K562 (cell line): ENCODE measurements at regions not wholly inside any gene's neighbourhood (a gene's known extent, or its start where the extent isn't known, plus 50 kb on each side); places are given as distances from the start of the nearest gene placed in this dataset.

Experiments
- CBFA2T3 ChIP-seq: fragments of 450-650 bp; IDR thresholded peaks from 2 replicates; pipeline ENCODE4 v1.6.1; 2017
- CEBPB ChIP-seq: fragments of 450-650 bp; IDR thresholded peaks from 2 replicates; pipeline ENCODE4 v1.6.1; 2016; ENCODE audit warnings: missing genetic modification characterization, missing compliant biosample characterization
- EP300 ChIP-seq: IDR thresholded peaks from 2 replicates; pipeline ENCODE4 v1.6.1; 2012; ENCODE audit warnings: low read length, improper control_type of control experiment
- HNRNPUL1 ChIP-seq: fragments of 200-400 bp; formaldehyde crosslinking; IDR thresholded peaks from 2 replicates; pipeline ENCODE4 v1.6.1; 2017; ENCODE audit warnings: low read length
- L3MBTL2 ChIP-seq: fragments of 450-650 bp; IDR thresholded peaks from 2 replicates; pipeline ENCODE4 v1.6.1; 2016; ENCODE audit warnings: mild to moderate bottlenecking, moderate library complexity
- NCOA2 ChIP-seq, 2 experiments: fragments of 450-650 bp; IDR thresholded peaks; 2 replicates each; pipeline ENCODE4 v1.6.1; 2018; ENCODE audit warnings: mild to moderate bottlenecking in 2 of 2, moderate library complexity in 1 of 2; ENCODE audit not compliant: partially characterized antibody in 2 of 2
- SRSF9 ChIP-seq: fragments of 200-400 bp; formaldehyde crosslinking; IDR thresholded peaks from 2 replicates; pipeline ENCODE4 v1.6.1; 2017; ENCODE audit warnings: low read depth, low read length, borderline replicate concordance
- YY1 ChIP-seq, 3 experiments: IDR thresholded peaks; 2 replicates each; pipeline ENCODE4 v1.6.1; 2011; ENCODE audit warnings: low read length in 2 of 3, mild to moderate bottlenecking in 2 of 3, moderate library complexity in 2 of 3, borderline replicate concordance in 1 of 3, control low read depth in 1 of 3, low read depth in 1 of 3; ENCODE audit not compliant: insufficient read depth in 3 of 3, insufficient replicate concordance in 2 of 3, control insufficient read depth in 1 of 3, insufficient read length in 1 of 3; ENCODE audit errors: extremely low read depth in 1 of 3
- ZFP30 ChIP-seq: fragments of 250-450 bp; sonication (Bioruptor Pico); IDR thresholded peaks from 2 replicates; pipeline ENCODE4 v1.8.0; 2022; ENCODE audit warnings: moderate library complexity, mild to moderate bottlenecking, inconsistent platforms, borderline replicate concordance
- ZNF785 ChIP-seq: fragments of 250-450 bp; sonication (Bioruptor Pico); IDR thresholded peaks from 2 replicates; pipeline ENCODE4 v1.4.0; 2020; ENCODE audit warnings: mild to moderate bottlenecking
- TF ChIP-seq, protein P1 (sequence below), 3 experiments: IDR thresholded peaks in 2 of 3; conservative IDR thresholded peaks in 1 of 3; 2 replicates each; pipeline ENCODE4 v1.5.1; 2011 to 2012; ENCODE audit warnings: low read length in 3 of 3, mild to moderate bottlenecking in 3 of 3, control low read depth in 2 of 3, improper control_type of control experiment in 1 of 3, inconsistent platforms in 1 of 3, low read depth in 1 of 3, mixed read lengths in 1 of 3, moderate library complexity in 1 of 3; ENCODE audit not compliant: insufficient read depth in 2 of 3
- TF ChIP-seq, protein P2 (sequence below): fragments of 250-450 bp; sonication (Bioruptor Pico); IDR thresholded peaks from 2 replicates; pipeline ENCODE4 v1.8.0; 2021; ENCODE audit warnings: mild to moderate bottlenecking, moderate library complexity

DNA sequence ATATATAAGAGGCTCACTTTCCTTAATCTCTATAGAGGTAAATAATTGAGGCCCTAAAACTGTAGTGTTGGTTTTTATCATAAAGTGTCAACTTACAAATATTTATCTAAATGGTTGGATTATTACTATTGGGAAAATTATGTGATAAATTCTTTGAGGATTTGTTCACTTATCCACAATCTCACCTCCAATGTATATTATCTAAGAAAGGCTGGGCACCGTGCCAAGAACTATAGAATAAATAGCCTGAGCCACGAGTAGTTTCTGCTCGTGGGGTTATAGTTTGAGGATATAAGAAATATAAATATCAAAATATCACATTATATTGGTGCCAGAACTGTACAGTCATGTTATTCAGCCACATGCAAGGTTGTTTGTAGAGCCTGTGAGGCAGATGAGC lies 177.9 kb downstream of the VEGFC start:
- TF ChIP-seq CBFA2T3 = no peak
- no peak for TF ChIP-seq YY1 (IDR thresholded peaks at IDR 0.05; ENCODE audit: borderline replicate concordance in 1 of 3, control insufficient read depth in 1 of 3, extremely low read depth in 1 of 3, insufficient read depth in 3 of 3, insufficient read length in 1 of 3, insufficient replicate concordance in 2 of 3, low read depth in 1 of 3, low read length in 2 of 3)
- no peak for TF ChIP-seq NCOA2 (IDR thresholded peaks at IDR 0.05; ENCODE audit: partially characterized antibody in 2 of 2)
- TF ChIP-seq ZNF785 = no peak
- TF ChIP-seq ZFP30 = no peak
- no peak for TF ChIP-seq SRSF9
- no peak for TF ChIP-seq CEBPB (tag)
- TF ChIP-seq EP300 = no peak
- TF ChIP-seq, protein P1, sequence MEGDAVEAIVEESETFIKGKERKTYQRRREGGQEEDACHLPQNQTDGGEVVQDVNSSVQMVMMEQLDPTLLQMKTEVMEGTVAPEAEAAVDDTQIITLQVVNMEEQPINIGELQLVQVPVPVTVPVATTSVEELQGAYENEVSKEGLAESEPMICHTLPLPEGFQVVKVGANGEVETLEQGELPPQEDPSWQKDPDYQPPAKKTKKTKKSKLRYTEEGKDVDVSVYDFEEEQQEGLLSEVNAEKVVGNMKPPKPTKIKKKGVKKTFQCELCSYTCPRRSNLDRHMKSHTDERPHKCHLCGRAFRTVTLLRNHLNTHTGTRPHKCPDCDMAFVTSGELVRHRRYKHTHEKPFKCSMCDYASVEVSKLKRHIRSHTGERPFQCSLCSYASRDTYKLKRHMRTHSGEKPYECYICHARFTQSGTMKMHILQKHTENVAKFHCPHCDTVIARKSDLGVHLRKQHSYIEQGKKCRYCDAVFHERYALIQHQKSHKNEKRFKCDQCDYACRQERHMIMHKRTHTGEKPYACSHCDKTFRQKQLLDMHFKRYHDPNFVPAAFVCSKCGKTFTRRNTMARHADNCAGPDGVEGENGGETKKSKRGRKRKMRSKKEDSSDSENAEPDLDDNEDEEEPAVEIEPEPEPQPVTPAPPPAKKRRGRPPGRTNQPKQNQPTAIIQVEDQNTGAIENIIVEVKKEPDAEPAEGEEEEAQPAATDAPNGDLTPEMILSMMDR (IDR thresholded peaks at IDR 0.05 in 2 of 3, conservative IDR thresholded peaks at IDR 0.05 in 1 of 3; ENCODE audit: insufficient read depth in 2 of 3, low read depth in 1 of 3, low read length in 3 of 3) = no peak
- TF ChIP-seq HNRNPUL1 = no peak
- TF ChIP-seq, protein P2, sequence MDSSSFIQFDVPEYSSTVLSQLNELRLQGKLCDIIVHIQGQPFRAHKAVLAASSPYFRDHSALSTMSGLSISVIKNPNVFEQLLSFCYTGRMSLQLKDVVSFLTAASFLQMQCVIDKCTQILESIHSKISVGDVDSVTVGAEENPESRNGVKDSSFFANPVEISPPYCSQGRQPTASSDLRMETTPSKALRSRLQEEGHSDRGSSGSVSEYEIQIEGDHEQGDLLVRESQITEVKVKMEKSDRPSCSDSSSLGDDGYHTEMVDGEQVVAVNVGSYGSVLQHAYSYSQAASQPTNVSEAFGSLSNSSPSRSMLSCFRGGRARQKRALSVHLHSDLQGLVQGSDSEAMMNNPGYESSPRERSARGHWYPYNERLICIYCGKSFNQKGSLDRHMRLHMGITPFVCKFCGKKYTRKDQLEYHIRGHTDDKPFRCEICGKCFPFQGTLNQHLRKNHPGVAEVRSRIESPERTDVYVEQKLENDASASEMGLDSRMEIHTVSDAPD (CRISPR knock-in tag) = no peak
- no peak for TF ChIP-seq L3MBTL2
